Right ventricle myocardium inferior (tissue), 1 donor: ENCODE measurements at regions not wholly inside any gene's neighbourhood (a gene's known extent, or its start where the extent isn't known, plus 50 kb on each side); places are given as distances from the start of the nearest gene placed in this dataset.
"Not testable (repeated sequence)": the region's sequence is repeated elsewhere in the genome, so short reads cannot be mapped to it uniquely, and the experiment has no call there.

Source experiments
- ATAC-seq: fragments of 200-7000 bp; cut with Tn5 transposase; one replicate; pipeline ENCODE4 v1.9.1; 2020; ENCODE audit warnings: mild to moderate bottlenecking, moderate library complexity
- DNase-seq: peaks from one replicate; pipeline ENCODE4 v3.0.0; 2021; ENCODE audit errors: missing footprints
- intact Hi-C: fragments of 100-400 bp; cut with DNase I; formaldehyde crosslinking; loops from one replicate; pipeline ENCODE4 v1.11.0; 2022
- donor health status: DM: no; HTN: yes; CAD: no; lungs with severe emphysema.

DNA sequence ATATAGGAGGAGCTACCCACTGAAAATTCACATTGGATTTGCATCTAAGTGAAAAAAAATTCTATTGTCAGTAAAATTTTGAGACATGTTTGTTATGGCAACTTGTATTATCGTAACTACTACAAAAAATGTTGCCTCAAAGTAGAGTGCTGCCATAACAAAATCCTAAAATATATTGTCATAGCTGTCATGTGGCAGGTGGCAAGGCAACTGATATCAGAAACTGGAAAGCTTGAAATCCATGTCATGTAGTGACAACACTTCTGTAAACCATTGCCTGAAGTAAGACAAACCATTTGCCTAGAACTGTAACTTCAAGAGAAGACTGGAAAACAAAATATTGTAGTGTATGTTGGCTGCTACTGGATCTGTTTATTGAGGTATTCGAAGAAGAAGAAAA lies 697.5 kb upstream of the CELF4 start:
- ATAC-seq (no peak), DNase-seq (no peak)
- intact Hi-C loops, result no loop called here

DNA sequence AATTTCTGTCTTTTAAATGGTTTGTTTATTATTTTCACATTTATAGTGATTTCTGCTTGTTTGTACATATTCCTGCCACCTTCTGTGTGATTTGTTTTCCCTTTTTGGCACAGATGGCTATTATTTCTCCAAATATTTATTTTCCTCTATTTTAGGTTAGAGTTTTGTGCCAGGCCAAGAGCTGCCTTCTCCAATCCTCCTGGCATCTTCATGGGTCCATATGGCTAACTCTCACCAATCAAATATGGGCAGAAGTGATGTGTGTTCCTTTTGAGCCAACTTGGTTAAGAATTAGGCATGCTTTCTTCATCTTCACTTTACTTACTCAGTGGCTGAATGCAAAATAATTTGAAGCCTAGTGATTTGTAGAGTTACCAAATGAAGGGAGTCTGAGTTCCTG lies 697.1 kb upstream of the CELF4 start:
- ATAC-seq (no peak), DNase-seq (no peak)
- intact Hi-C loops, result no loop called here

DNA sequence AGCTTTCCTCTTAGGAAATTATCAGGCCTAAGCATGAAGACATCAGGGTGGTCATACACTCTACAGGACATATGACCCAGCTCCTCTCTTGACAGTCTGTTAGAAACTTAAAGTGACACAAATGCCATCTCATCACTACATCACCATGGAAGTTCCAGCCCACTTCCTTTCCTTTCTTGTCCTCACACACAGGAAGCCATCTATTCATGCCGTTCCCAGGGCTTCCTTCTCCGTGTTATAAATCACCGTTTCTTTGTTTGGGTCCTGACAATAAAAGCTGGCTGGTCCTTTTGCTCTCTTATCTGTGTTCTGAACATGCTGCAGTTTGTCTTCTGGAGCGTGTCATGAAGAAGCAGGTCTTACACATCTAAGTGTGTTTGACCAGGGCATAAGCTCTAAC lies 692.1 kb upstream of the CELF4 start:
- intact Hi-C loops, result no loop called here
- ATAC-seq, result no peak
- DNase-seq, result no peak

DNA sequence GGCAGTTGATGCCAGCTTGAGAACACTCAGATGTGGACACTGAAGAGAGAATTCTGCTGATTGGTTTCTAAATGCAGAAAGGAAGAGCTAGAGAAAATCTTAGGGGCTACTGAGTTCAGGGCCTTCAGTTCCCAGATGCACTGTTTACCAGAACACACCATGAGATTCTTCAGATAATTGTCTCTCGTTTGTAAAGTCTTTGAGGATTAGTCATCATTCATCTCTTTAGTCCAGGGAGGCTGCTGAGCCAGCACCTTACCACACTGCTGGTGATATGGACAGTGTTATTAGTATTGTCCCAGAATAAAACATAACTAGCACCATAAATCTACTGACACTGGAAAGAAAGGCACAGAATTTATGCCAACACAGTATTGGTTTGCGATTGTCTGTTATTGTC lies 690.8 kb upstream of the CELF4 start:
- no peak for ATAC-seq

DNA sequence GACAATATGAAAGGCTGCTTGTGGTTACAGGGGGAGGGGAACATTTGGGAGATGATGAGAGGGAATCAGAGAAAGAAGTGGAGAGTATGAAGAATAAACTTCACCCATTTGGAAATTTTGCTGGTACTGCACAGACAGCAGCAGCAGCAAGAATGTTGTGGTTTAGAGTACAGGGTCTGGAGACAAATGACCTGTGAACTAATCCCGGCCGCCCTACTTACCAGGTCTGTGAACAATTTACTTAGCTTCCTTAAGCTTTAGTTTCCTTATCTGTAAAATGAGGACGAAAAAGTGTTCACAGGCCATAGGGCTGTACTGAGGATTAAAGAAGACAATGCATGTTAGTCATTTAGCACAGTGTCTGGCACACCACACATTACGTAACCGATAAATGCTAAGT lies 685.4 kb upstream of the CELF4 start:
- intact Hi-C loops, result no loop called here
- no peak for ATAC-seq
- no peak for DNase-seq

More for the DNA sequence above, 690.8 kb upstream of the CELF4 start:
- no peak for DNase-seq
- intact Hi-C loops, result no loop called here

DNA sequence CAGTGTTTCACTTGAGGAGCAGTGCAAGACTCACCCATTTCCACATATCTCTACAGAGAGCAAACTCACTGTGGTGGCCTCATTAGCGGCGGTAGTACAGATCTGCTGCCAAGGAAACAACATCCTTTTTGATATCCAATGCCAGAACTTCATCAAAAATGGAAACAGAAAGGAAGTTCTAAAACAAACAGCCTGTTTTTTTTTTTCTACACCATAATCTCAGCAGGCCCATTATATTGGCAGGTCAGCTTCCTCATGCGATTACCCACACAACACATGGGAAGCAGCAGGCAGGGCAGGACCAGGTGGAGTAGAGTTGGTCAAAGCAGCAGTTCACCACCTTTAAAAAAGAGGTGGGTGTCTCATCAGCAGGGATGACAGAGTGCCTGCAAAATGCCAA lies 678.9 kb upstream of the CELF4 start:
- DNase-seq (no peak), ATAC-seq (no peak)
- intact Hi-C loops, result no loop called here

DNA sequence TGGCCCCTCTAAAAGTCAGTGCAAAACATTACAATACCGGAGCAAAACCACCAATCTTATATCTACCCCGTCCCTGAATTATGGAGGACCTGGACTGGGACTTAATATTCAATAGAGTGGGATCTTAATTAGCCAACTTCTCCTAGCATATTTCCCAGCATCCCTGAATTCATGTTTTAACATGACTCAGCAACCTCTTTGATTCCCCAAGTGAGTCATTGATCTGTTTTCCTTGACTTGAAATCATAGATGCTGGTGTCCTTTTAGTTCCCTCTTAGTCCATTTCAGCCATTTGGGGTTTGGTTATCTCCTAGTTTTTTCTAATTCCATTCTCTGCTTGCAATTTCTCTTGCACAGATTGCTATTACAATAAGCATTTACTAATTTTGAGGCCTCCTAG lies 677.7 kb upstream of the CELF4 start:
- intact Hi-C loops, result no loop called here
- no peak for ATAC-seq
- no peak for DNase-seq

DNA sequence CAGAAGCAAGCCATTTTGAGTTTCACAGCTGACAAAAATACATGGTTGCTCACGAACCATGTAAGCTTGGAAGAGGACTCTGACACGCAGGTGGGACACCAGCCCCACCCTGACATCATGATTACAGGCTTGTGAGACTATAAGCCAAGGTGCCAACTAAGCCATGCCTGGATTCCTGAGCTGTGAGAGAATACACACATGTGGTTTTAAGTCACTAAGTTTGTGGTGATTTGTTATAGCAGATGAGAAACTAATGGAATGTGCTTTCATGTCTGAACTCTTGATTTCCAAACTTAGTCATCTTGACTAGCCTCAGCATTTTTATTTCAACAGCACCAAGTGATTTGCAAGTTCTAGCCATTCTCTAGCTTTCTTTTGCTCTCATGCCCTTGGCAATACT lies 676.1 kb upstream of the CELF4 start:
- ATAC-seq, result no peak
- intact Hi-C loops, result no loop called here
- DNase-seq, result no peak

DNA sequence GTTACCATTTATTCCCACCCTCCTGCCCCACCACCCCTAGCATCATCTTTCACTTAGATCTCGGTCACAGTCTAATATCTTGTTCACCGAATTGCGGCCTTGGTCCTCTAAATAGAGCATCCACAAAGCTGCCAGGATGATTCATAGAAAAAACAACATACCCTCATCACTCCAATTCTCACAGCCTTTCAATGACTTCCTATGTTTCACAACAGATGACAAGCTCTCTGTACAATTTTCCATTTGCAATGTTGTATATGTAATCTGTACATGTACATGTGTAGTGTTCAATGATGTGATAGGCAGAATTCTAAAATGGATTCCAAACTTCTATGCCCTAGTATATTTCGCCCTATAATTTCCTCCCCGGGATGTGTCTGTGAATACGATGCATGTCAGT lies 675.6 kb upstream of the CELF4 start:
- intact Hi-C loops, result no loop called here
- ATAC-seq (no peak), DNase-seq (no peak)

DNA sequence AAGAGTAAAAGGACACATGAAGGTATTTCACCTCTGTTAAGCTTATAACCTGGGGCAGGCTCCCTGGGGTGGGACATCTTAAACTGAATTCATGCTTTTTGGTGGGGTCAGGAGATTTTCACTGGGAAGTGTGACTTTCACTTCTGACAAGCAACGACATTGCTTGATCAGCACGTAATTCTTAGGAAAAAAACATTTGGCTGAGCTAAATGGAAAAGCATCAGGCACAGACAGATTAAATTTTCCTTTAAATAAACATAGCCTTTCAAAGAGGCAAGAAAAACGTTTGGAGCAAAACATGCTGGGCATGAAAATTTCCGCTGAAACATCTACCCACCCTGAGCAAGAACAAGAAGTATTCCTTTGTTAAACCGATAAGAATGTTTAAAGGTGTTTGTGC lies 674.0 kb upstream of the CELF4 start:
- ATAC-seq (no peak), DNase-seq (no peak)
- intact Hi-C loops, result no loop called here

DNA sequence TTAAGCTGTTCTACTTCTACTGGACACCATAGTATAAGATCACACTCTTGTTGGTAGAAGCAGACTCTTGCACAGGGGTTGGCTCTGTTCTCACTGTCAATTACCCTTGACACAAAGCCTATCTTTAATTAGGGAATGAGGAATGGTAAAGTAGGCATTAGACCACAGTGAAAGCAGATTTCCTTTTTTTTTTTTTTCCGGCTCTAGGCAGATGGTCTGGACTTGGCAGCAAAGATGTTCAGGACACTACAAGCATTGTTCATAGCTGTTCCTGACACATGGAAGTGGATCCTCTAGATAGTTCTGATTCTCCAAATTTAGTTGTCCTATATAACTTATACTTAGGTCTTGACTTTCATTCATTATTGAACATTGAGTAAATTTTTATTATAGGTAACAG lies 672.2 kb upstream of the CELF4 start:
- intact Hi-C loops, result no loop called here
- no peak for ATAC-seq
- DNase-seq, result no peak

DNA sequence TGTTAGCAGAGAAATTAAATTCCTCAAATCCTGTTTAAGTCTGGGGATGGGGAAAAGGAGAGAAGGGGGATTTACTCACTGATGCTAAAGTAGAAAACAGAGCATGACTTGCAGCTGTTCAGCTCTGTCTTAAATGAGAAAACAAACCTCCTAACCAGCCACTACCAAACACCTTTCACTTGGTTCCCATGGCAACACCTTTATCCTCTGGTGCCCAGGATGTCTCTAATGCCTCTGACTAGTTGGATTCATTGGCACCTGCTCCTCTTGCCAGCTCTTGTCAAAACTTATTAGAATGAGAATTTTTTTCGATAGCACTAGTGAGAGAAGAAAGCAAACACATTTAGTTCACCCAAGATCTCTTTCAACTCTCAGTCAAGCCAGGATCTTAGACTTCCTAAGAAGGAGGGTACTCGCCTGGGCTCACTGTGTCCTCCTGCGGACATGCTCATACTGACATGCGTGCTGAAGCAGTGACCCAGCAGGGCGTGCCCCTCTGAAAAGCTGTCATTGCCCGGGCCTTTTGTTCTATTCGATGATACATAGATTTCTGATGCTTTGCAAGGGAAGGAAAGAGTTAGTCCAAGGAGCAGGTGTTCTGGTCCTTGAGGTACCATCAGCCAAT lies 656.0 kb upstream of the CELF4 start:
- intact Hi-C loops, result no loop called here
- ATAC-seq (no peak), DNase-seq (no peak)

DNA sequence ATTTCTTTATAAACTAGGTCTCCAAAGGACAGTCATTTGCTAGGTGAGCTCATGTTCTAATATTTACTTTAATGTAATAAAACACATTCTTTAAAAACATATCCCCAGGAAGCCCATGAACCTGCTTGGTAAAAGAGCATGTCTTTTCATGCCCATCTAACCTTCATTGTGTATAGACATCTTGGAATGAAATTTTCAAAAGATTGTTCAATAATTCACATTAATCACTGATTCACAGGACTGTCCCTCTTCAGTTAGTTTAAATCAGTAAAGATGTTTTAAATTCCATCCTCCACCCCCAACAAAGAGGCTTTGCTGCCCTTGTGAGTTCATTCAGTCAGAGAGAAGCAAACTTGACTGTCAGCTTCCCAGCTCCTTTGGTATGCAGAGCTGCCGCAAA lies 633.4 kb upstream of the CELF4 start:
- intact Hi-C loops, result no loop called here
- DNase-seq (no peak), ATAC-seq (no peak)

DNA sequence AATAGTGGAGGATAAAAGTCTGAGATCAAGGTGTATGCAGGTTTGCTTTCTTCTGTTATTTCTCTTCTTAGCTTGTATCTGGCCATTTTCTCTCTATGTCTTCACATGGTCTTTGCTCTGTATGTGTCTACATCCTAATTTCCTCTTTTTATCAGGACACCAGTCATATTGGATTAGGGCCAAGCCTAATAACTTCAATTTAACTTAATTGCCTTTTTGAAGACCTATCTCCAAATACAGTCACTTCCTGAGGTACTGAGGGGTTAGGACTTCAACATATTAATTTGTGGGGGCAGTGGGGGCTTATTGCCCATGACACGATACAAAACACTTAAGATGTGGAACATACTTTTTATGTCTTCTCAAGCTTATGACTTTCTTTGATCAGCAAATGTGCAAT lies 632.9 kb upstream of the CELF4 start:
- DNase-seq (no peak), ATAC-seq (no peak)
- intact Hi-C loops, result no loop called here

DNA sequence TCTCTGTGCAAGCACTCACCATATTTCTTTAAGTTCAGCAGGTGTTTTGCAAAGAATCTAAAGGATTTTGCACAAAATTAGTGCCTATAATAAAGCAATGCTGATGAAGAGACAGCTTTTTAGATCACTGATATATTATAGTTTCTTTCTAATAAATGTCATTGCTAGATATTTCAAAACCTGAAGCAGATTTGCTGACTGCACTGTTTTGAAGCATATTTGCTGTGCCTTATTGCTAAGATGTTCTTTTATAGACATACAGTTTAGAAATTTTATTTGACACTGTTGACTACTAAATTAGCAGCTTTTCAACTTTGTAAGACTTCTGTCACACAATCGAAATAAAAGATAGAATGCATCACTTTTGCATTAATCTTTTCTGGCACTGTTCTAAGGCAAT lies 620.9 kb upstream of the CELF4 start:
- intact Hi-C loops, result no loop called here
- DNase-seq, result no peak
- ATAC-seq, result no peak

DNA sequence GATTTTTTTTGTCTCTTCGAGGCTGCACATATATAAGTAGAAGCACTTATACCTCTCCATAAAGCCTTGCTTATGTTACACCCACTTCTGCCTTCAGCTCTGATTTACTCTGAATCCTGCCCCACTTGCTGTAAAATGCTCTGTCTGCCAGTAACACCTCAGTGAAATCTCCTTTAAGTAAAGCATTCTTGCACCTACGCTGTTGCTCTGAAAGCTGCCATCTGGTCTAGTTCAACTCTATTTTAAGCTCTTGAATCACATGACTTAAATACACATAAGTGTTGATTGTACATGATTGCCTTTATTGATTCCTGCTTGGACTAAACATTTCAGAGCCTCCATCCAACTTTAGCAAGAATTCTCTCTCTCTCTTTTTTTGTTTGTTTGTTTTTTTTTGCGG lies 609.0 kb upstream of the CELF4 start:
- intact Hi-C loops, result no loop called here

DNA sequence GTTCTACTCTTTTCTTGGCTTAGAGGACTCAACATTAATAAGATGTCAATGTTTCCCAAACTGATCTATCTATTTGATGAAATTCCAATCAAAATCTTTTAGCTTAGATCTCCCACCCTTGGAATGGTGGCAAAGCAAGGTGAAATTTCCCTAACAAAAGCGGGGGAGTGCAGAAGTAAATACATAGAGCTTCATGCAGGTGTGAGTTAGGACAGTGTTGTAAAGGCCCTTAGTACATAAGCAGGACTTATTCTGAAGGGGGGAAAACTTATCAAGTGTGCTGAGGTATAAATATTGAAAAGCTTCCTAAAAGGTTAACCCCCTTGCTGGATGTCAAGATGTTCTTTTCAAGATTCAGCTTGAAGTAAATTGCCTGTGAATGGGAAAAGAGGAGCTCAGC lies 608.6 kb upstream of the CELF4 start:
- DNase-seq (no peak), ATAC-seq (no peak)
- intact Hi-C loops, result no loop called here

More for the DNA sequence above, 609.0 kb upstream of the CELF4 start:
- no peak for DNase-seq
- no peak for ATAC-seq

DNA sequence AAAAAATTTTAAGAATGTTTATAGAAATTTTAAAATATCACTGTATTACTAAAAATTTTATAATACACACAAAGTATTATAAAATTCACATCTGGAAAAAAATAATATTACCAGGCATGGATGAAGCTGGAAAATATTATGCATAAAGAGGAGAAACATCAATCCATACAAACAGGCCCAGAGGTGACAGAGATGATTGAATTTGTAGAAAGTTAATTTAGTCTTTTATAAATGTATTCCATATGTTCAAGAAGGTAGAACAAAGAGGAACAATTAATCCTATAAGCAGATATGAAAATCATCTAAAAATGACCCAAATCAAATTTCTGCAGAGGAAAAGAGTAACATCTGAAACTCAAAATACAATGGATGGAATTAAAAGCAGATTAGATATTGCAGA lies 605.2 kb upstream of the CELF4 start:
- DNase-seq (no peak), ATAC-seq (no peak)
- intact Hi-C loops, result no loop called here

DNA sequence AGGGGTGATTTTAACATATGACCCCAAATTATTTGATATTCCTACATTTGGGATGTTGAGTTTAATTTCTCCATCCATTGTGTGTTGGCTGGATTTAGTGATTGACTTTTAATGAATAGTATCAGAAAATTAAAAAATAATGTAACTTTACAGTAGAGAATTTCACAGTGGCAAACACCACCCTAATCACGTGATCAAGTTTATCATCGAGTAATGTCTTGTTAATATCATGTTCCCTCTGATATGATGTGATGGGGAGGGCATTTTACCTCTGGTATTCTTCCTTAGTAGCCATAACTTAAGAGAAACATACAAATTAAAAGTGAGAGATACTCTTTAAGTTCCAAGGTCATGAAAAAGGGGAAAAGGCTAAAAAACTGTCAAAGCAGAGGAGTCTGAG lies 602.0 kb upstream of the CELF4 start:
- no peak for ATAC-seq
- intact Hi-C loops, result no loop called here
- DNase-seq, result no peak

DNA sequence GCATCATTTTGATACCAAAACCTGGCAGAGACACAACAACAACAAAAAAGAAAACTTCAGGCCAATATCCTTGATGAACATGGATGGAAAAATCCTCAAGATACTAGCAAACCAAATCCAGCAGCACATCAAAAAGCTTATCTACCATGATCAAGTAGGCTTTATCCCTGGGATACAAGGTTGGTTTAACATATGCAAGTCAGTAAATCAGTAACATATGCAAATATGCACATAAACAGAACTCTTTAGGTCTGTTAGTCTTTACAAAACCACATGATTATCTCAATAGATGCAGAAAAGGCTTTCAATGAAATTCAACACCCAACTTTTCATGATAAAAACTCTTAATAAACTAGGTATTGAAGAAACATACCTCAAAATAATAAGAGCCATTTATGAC lies 587.5 kb upstream of the CELF4 start:
- DNase-seq, ATAC-seq, intact Hi-C loops: not testable (repeated sequence)

DNA sequence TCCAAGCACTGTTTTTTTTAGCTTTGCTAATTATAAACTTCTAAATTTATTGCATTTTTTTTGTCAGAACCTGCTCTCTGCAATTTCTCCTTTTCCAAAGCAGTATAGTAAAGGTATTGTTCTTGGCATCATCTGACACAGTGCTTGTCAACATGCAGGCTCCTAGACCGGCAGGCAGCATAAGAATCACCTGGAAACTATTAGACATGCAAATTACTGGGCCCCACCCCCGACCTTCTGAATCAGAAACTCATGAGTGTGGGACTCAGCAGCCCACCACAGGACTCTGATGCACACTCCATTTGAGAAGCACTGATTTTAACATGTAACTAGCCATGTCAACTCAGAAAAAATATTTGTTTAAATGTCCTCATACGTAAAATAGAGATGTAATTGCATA lies 551.1 kb upstream of the CELF4 start:
- intact Hi-C loops, result no loop called here
- DNase-seq (no peak), ATAC-seq (no peak)

DNA sequence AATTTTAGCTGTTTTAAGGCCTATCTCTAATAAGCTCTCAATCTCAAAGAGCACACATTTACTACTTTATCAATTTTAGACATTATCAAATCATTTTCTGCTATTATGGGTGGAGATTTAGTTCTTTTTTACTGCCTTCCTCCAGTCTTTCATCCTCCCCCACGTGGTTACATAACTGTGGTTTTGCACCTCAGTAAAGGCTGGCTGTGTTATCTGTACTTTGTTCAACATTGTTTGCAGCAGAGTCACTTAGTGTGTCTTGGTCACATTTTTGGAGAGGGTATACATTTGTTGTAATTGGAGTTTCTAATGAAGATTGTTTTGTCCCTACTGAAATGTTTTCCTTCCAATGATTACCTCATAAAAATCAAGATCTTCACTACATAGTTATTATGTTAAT lies 549.6 kb upstream of the CELF4 start:
- intact Hi-C loops, result no loop called here
- ATAC-seq (no peak), DNase-seq (no peak)
